Cardiac septum (tissue), 1 donor: ENCODE measurements at regions not wholly inside any gene's neighbourhood (a gene's known extent, or its start where the extent isn't known, plus 50 kb on each side); places are given as distances from the start of the nearest gene placed in this dataset.
"Not testable (repeated sequence)": the region's sequence is repeated elsewhere in the genome, so short reads cannot be mapped to it uniquely, and the experiment has no call there.

Experiments used
- DNase-seq: peaks from one replicate; pipeline ENCODE4 v3.0.0-alpha.2; 2020; ENCODE audit warnings: low spot score
- intact Hi-C: fragments of 100-400 bp; cut with DNase I; formaldehyde crosslinking; loops from one replicate; pipeline ENCODE4 v1.14.0; 2022
- donor health status: DM: no; HTN: no; CAD: no.

DNA sequence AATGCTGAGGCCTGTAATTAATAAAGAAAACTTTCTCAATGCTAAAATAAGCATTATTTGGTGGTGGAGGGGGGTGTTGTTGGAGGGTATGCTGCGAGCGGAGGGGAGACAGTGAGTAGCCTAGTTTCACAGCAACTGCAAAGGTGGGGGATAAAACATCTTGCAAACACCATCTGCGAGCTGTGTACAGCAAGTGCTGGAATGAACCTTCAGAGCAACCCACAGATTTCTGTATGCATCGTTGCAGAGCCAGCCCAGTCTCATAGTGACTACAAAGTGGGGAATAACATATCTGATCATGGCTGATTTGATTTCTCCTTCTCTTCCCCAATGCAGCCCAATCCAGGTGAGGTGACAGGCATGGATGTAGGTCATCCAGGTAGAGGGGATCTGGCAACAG lies 80.7 kb upstream of the COG2 start:
- intact Hi-C loops = no loop called here
- no peak for DNase-seq

DNA sequence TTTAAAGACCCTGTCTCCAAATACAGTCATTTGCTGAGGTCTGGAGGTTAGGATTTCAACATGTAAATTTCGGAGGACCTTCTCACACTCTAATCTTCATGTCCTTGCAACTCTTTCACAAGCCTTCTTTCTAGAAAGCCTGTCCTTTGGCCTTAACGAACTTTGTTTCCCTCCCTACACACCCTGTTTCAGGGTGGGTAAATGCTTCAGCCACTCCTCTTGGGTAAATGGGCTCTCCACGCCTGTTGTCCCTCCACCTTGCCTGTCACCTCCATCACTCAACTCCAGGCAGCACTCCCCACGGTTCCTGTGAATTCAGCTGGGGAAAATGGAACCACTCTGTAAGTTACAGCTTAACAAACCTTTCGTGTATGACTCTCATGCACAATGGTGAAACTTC lies 84.0 kb upstream of the COG2 start:
- intact Hi-C loops = no loop called here
- DNase-seq = no peak

DNA sequence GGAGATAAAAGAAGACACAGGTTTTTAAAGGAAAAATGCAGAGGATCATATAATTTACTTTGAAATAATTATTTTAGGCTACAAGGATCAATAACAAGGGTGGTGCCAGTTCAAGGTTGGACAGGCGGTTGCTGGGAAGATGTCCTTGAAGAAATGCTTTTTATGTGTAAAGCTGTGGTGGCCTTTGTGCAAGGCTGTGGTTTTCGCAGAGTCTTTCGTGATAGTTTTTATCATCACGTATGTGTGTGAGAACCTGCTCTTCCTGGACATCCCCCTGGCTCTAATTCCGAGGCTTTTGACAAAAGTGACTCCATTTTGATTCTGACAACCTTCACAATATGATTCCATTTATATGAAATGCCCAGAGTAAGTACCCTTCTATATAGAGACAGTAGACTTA lies 85.8 kb upstream of the COG2 start:
- intact Hi-C loops = no loop called here

DNA sequence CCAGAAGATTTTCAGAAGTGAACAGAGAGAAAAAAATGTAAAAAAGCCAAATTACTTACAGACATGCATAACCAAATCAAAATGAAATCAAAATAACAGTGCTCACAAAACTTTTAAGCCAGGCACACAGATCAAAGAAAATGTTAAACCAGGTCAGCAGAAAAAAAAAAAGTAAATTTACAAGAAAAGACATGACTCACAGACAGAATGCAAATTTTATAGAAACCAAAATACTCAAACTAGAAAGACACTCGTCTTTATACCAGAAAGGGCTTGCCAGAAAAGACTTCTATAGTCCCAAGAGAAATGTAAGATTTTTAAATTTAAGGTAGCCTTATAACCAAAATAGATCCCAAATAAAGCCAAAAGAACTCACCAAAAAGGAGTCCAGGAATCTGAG lies 86.5 kb upstream of the COG2 start:
- intact Hi-C loops = no loop called here
- DNase-seq = no peak

More for the DNA sequence above, 85.8 kb upstream of the COG2 start:
- no peak for DNase-seq

DNA sequence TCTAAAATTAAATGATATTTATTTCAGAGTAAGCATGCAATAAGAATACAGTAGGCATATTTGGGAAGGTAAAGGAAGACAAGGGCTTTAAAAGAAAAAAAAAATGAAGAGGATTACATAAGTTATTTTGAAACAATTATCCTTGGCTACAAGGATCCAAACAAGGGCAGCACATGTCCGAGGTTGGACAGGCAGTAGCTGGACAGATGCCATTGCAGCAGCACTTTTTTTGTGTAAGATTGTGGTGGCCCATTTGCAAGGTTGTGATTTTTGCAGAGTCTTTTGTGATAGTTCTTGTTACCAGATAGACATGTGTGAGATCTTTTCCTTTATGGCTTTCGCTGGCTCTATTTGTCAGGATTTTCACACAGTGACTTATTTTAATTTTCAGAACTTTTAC lies 89.4 kb upstream of the COG2 start:
- intact Hi-C loops = no loop called here

DNA sequence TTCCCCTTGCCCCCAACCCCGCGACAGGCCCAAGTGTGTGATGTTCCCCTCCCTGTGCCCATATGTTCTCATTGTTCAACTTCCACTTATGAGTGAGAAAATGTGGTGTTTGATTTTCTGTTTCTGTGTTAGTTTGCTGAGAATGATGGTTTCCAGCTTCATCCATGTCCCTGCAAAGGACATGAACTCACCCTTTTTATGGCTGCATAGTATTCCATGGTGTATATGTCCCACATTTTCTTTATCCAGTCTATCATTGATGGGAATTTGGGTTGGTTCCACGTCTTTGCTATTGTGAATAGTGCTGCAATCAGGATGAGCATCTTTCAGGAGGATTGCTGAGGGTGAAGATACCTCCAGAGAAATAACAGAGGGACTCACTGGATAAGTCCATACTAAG lies 91.3 kb upstream of the COG2 start:
- intact Hi-C loops, DNase-seq: not testable (repeated sequence)

More for the DNA sequence above, 89.4 kb upstream of the COG2 start:
- DNase-seq = no peak

DNA sequence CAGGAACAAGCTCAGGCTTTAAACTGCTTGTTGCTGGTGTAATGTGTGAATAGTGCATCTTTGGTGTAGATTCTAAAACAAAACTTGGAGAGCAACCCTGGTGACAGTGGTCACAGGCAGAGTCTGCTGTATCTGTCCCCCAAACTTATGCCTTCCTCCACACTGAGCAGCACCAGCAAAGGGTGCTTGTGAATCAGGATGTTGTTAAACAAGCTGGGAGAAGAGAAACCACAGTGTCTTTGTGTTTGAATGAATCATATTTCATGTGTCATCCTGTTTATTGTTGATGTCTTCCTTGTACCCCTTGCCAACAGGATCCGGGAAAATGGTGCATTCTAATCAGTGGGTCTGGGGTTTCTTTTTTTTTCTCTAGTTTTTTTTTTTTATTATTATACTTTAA lies 91.9 kb upstream of the COG2 start:
- intact Hi-C loops = no loop called here
- DNase-seq = no peak

DNA sequence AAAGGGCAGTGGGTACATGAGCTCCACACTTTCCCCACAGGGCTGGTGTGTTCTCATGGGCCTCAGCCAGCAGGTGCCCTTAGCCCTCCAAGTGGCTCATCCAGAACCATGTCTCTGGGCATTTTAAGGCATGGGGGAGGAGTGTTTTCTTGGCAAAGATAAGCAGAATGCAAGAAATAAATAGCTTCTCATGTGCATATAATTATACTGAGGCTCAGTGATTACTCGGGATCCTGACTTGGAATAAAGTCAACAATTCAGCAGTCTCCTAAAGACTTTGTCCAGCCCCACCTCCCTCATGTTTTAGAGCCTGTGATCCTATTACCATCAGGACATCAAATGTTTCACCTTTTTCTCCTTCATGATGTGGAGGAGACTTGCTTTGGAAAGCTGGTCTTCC lies 92.7 kb upstream of the COG2 start:
- intact Hi-C loops = no loop called here

DNA sequence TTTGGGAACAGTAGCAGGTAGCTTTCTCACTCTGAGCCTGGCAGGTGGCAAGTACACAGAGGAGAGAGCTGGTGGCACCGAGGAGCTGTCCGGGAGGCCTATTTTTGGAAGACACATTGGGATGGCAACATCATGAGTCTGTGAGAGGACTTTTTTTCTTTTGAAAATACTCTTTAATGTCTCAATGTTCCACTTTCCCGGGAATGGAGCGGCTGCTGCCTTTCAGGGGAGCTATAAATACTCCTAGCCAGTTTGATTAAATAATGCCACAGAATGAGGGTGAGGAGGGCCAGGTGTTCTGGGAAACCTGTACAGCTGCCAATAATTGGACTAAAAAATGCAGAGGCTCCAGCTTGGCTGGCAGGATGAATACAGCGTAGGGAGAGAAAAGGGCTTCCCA lies 93.3 kb upstream of the COG2 start:
- DNase-seq = no peak
- intact Hi-C loops = no loop called here

More for the DNA sequence above, 92.7 kb upstream of the COG2 start:
- no peak for DNase-seq

DNA sequence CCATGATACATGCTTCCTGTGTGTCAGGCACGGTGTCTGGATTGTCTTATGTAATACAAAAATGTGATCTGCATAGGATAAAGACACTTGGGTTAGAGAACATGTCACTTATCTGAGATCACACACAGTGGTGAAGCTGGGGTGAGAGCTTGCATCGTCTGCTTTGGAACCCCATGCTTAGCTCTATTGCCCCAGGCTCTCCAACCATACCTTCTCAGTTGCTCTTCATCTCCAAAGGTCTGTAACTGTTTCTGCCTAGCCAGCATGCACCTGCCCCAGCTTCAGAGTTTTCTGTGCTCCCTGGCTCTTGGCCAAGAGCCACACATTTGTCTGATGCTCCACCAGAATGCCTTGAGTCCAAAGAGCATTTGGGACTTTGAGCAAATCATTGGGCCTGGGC lies 93.9 kb upstream of the COG2 start:
- DNase-seq = no peak
- intact Hi-C loops = no loop called here

DNA sequence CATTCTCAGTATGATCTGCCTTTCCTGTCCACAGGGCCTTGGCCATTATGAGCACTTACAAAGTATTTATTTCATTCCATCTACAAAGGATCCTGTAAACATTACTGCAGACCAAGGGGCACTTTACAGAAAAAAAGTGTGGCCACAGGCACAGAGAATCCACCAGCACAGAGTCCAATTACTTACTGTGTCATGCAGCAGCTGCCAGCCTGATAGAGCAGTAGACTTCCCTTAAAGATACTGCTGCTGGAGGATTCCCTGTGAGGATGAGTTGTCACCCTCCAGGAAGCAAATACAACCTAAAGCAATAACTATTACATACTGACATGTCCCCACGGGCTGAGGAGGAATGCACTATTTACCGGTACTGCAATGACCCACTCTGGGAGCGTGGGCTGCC lies 97.1 kb upstream of the COG2 start:
- intact Hi-C loops = no loop called here
- DNase-seq = no peak

DNA sequence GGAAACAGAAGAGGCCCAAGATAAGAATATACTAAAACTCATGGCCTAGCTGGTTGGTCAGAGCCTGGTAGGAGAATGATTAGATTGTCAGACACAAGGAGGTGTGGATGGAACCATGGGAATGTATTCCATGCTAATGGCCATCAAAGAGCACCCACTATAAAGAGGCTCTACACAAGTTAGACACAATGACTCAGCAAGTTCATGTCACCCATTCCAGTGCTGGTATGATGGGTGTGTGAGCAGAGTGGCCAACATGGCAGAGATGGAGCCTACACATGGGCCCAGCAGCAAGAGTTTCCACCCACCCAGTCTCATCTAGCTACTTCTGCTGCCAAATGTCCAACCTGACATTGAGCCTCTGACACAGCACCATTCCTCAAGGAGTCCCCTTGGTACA lies 97.5 kb upstream of the COG2 start:
- intact Hi-C loops = no loop called here
- DNase-seq = no peak

DNA sequence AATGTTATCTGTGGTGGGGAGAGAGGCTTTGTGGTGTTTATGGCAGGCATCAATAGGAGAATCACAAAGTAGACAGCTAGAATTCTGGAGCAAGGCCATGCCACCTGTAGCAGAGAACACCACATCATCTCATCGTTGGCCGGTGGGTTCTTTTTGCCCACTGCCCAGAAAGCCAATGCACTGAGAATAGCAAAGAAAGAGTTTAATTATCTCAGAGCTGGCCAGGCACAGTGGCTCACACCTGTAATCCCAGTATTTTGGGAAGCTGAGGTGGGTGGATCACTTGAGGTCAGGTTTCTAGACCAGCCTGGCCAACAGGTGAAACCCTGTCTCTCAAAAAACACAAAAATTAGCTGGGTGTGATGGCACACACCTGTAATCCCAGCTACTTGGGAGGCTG lies 99.2 kb upstream of the COG2 start:
- intact Hi-C loops = no loop called here
- no peak for DNase-seq

DNA sequence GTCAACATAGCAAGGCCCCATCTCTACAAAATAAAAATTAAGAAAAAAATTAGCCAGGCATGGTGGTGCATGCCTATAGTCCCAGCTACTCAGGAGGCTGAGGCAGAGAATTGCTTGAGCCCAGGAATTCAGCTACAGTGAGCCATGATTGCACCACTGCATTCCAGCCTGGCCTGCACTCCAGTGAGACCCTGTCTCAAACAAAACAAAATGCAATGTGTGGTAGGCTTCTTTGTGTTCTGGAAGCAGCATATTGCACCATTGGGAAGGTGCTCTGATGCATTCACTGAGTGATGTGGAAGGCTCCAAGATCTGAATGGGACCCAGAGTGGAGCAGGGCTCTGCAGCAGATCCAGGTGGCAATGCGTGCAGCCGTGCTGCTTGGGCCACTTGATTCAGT lies 99.6 kb upstream of the COG2 start:
- intact Hi-C loops = no loop called here
- no peak for DNase-seq

DNA sequence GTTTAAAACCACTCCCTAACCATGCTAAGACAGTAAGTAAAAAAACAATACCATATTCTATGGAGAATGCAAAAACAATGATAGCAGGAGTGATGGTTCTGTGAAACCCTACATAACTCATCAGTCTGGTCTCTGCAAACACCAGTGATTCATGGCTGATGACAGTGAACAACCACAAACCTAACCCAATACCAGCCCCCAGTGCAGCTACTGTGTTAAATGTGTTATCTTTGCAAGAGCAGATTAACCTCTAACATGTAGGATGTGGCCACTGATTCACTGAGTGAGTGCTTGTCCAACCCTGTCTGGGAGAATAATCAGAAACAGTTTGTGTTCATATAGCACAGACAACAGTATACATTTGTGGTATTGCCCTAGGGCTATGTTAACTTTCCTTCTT lies 100.2 kb upstream of the COG2 start:
- no peak for DNase-seq
- intact Hi-C loops = no loop called here

DNA sequence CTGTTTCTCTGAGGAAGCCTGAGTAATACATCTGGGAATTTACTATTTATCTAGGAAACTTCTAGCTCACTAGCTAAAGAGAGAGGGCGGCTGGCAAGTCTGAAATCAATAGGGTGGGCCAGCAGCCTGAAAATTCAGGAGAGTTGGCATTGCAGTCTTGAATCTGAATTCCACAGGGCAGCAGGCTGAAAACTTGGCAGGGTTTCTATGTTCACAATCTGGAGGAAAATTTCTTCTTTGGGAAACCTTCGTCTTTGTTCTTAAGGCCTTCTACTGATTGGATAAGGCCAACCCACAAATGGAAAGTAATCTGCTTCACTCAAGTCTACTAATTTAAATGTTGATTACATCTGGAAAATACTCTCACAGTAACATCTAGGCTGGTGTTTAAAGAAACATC lies 101.0 kb upstream of the COG2 start:
- no peak for DNase-seq
- intact Hi-C loops = no loop called here

DNA sequence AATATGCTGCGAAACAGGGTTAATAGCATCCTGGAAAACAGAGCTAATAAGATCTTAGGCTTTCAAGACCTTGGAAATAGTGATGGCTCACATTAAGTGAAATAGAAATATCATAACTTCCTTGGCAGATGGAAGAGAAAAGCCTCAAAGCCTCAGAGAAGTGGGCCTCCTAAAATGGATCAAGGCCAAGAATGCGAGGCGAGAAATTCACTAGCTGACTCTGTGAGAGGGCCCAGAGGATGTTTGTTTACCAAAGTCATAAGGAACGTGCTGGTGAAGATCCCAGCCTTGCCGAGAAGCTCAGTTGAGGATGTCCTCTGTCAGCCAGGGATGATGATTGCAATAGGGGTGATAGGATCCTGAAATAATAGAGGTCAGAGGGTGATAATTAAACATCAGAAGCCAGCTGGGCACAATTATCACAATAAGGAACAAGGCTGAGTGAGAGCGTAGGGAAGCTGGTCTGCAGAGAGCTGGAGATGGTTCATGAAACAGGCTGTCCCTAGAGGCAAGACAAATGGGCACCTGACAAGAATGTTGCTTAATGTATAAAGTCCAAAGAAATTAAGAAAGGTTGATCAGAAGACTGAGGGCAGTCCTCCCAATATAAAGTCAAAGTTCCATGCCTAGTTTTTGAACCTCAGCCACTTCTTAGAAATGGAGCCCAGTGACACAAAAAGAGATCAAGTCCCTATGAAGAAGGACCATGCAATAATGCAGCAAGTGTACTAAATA lies 101.7 kb upstream of the COG2 start:
- DNase-seq = no peak
- intact Hi-C loops = no loop called here

DNA sequence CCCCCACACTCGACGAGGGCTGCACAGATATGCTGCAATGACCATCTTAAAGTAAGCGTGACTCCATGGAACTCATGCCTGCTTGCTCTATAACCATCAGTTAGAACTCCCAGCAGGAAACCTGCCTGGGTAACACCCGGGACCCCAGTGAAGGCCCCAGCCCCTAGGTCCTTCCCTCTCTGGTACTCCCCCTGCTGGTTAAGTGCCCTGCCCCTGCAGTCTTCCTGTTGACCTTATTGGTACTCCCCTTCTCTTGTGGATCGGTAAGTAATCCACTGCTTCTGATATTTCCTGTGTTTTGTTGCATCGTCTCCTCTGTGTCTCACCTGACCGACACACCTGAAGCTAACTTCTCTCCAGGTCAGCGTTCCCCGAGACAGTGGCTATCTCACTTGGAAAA lies 104.8 kb upstream of the COG2 start:
- DNase-seq = no peak
- intact Hi-C loops = no loop called here

DNA sequence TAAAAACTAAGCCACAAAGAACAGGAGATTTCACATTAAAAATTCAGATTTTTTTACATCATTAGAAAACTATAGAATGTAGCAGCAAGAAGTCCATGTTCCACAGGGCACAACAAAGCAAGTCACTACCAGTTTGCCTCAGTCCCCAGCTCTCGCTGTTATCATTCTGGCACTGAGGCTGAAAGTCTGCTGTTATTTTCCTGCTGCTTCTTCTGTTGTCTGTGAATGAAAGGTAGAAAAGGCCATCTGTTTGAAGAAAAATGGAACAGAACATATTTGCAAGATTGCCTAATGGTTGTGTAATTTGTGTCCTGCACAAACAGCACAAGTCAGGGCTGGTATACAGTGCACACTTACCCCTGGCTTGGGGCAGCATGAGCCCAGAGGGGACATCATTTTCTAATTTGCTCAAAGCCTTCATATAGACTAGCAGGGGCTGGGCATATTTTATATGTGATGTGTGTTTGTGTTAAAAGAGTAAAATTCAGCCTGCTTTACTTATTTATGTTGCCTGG lies 105.6 kb upstream of the COG2 start:
- intact Hi-C loops = no loop called here
- DNase-seq = no peak

DNA sequence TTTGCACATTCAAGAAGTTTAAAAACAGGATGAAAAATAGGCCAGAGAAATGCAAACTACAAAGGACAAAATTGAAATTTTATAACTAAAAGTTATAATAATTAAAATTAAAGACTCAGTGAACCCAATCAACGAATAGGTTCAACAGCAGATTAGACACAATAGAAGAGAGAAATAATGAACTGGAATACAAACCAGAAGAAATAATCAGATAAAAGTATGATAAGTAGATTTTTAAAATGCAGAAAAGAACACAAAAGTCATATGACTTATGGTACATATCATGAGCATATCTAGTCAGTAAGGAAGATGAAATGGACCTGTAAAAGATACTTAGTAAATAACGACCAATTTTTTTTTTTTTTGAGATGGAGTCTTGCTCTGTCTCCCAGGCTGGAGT lies 108.1 kb upstream of the COG2 start:
- intact Hi-C loops = no loop called here

DNA sequence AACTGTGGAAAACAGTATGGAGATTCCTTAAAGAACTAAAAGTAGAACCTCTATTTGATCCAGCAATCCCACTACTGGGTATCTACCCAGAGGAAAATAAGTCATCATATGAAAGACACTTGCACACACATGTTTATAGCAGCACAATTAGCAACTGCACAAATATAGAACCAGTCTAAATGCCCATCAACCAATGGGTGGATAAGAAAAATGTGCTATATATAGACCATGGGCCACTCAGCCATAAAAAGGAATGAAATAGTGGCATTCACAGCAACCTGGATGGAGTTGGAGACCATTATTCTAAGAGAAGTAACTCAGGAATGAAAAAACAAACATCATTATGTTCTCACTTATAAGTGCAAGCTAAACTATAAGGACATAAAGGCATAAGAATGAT lies 105.0 kb upstream of the PGBD5 start:
- no peak for DNase-seq
- intact Hi-C loops = no loop called here

More for the DNA sequence above, 108.1 kb upstream of the COG2 start:
- DNase-seq = no peak

DNA sequence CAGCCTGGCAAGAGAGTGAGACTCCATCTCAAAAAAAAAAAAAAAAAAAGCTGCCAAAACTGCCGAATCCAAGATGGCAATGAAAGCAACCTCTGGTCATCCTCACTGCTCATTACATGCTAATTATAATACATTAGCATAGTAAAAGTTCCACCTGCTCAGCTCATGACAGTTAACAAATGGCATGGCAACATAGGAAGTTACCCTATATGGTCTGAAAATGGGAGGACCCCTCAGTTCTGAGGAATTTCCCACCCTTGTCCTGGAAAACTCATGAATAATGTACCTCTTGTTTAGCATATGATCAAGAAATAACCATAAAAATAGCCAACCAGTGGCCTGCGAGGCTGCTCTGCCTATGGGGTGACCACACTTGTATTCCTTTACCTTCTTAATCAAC lies 93.1 kb upstream of the PGBD5 start:
- no peak for DNase-seq
- intact Hi-C loops = no loop called here
